ENCODE measurements at regions not wholly inside any gene's neighbourhood (a gene's known extent, or its start where the extent isn't known, plus 50 kb on each side); places are given as distances from the start of the nearest gene placed in this dataset.

DNA sequence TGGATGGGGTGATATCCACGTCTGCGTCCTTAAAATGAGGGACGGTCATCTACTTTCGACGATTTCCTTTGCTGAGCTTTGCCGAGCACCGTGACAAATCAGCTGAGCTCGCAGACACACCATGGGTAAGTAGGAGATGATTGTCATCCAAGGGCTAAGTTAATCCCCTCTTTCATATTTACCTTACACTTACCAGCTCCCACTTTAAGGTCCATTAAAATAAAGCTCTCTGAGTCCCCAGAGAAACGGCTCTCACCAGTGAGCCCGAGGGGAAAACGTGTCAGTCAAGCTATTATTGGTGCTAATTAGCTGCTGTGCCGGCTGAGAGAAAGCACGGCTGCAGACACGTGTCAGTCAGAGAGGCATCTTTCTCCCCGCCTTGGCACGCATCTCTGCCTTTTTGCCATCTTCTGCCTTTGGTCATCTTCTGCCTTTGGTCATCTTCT lies 72.2 kb downstream of the CRLF2 start:
- POLR2A ChIA-PET = no interaction called here
- CTCF ChIA-PET (ENCODE audit: low intra/inter-chr PET ratio) = no interaction called here
- BruUV-seq (replicated peaks) = no TSS peak
- 4% methylated on average over 16 of the region's 16 CpGs for WGBS (ENCODE audit: insufficient coverage, low coverage, missing lambda C conversion rate)
- peaks cover 3 to 36% of the 10 kb centered on the region in 2 experiments; a peak in 4 of 5 replicates for H3K27me3 ChIP-seq (ENCODE audit: control insufficient read depth in 2 of 2, insufficient read depth in 2 of 2, low read length in 2 of 2)
- TF ChIP-seq IFI16 (CRISPR knock-in tag; IDR thresholded peaks at IDR 0.05) = no peak
- TF ChIP-seq ZNF740 (CRISPR knock-in tag; IDR thresholded peaks at IDR 0.05) = no peak
- no peak for TF ChIP-seq ZNF740 (tag; IDR thresholded peaks at IDR 0.05)
- no peak for TF ChIP-seq ZEB2 (IDR thresholded peaks at IDR 0.05)
- no peak for TF ChIP-seq FOXJ3 (CRISPR knock-in tag; IDR thresholded peaks at IDR 0.05)
- TF ChIP-seq ELF2 (CRISPR knock-in tag; IDR thresholded peaks at IDR 0.05) = no peak
- no peak for TF ChIP-seq WHSC1 (IDR thresholded peaks at IDR 0.05; ENCODE audit: low read length)
- no peak for TF ChIP-seq FOXK1 (CRISPR knock-in tag; IDR thresholded peaks at IDR 0.05; ENCODE audit: borderline replicate concordance)
- TF ChIP-seq HNRNPK (IDR thresholded peaks at IDR 0.05; ENCODE audit: low read depth, low read length, poor library complexity, severe bottlenecking) = no peak
- TF ChIP-seq, protein P1, sequence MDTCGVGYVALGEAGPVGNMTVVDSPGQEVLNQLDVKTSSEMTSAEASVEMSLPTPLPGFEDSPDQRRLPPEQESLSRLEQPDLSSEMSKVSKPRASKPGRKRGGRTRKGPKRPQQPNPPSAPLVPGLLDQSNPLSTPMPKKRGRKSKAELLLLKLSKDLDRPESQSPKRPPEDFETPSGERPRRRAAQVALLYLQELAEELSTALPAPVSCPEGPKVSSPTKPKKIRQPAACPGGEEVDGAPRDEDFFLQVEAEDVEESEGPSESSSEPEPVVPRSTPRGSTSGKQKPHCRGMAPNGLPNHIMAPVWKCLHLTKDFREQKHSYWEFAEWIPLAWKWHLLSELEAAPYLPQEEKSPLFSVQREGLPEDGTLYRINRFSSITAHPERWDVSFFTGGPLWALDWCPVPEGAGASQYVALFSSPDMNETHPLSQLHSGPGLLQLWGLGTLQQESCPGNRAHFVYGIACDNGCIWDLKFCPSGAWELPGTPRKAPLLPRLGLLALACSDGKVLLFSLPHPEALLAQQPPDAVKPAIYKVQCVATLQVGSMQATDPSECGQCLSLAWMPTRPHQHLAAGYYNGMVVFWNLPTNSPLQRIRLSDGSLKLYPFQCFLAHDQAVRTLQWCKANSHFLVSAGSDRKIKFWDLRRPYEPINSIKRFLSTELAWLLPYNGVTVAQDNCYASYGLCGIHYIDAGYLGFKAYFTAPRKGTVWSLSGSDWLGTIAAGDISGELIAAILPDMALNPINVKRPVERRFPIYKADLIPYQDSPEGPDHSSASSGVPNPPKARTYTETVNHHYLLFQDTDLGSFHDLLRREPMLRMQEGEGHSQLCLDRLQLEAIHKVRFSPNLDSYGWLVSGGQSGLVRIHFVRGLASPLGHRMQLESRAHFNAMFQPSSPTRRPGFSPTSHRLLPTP (IDR thresholded peaks at IDR 0.05; ENCODE audit: borderline replicate concordance, extremely low read depth, insufficient read length) = no peak
- no peak for TF ChIP-seq HNRNPL (IDR thresholded peaks at IDR 0.05; ENCODE audit: low read depth, low read length)
- TF ChIP-seq MITF (IDR thresholded peaks at IDR 0.05) = no peak
- no peak for TF ChIP-seq CBFB (CRISPR knock-in tag; IDR thresholded peaks at IDR 0.05)
- TF ChIP-seq RBM39 (optimal IDR thresholded peaks at IDR 0.05; ENCODE audit: low read depth, low read length) = no peak
- no peak for TF ChIP-seq ZNF354B (CRISPR knock-in tag; IDR thresholded peaks at IDR 0.05)
- no peak for TF ChIP-seq ZSCAN29 (IDR thresholded peaks at IDR 0.05)
- H4K20me1 ChIP-seq (replicated peaks; ENCODE audit: control insufficient read depth, insufficient read depth, low read length) = no peaks in the 10 kb centered on the region
- no peak for ATAC-seq
- H3K79me2 ChIP-seq (ENCODE audit: control insufficient read depth, insufficient read depth, low read length) = no peaks in the 10 kb centered on the region
- in situ Hi-C loops (cut with MboI) (no loop called here), intact Hi-C loops (cut with micrococcal nuclease) (no loop called here)
- H3K9me3 ChIP-seq (replicated peaks; ENCODE audit: control insufficient read depth, insufficient read depth, low read depth, low read length) = no peaks in the 10 kb centered on the region
- no peaks in the 10 kb centered on the region for H3K36me3 ChIP-seq (ENCODE audit: control insufficient read depth, insufficient read depth, low read length)
- H2AFZ ChIP-seq (ENCODE audit: low read depth, low read length) = no peak overlapping the region
- no peak overlapping the region for H3K27ac ChIP-seq (ENCODE audit: extremely low read depth, low read depth, low read length)
- no peak for FAIRE-seq
- no peaks in the 10 kb centered on the region for H3K4me1 ChIP-seq (replicated peaks in 1 of 2; ENCODE audit: control insufficient read depth in 2 of 2, insufficient read depth in 2 of 2, low read length in 2 of 2)
- no peak overlapping the region for H3K9ac ChIP-seq (ENCODE audit: insufficient read depth in 1 of 2, low read depth in 2 of 2, low read length in 2 of 2)
- DNase-seq (ENCODE audit: extremely low read depth in 1 of 4, low spot score in 3 of 4) = no peak
- H3K4me3 ChIP-seq = no peak overlapping the region
- H3K9me1 ChIP-seq (ENCODE audit: control insufficient read depth, insufficient read depth, low read length) = no peaks in the 10 kb centered on the region
- H3K4me2 ChIP-seq (ENCODE audit: insufficient read depth, low read length) = no peak overlapping the region
